Lung (tissue), 11 donors: ENCODE measurements at regions not wholly inside any gene's neighbourhood (a gene's known extent, or its start where the extent isn't known, plus 50 kb on each side); places are given as distances from the start of the nearest gene placed in this dataset.

Experiments
- ATAC-seq: fragments of 200-7000 bp; cut with Tn5 transposase; one replicate; pipeline ENCODE4 v1.9.1; 2020; ENCODE audit warnings: moderate number of reproducible peaks; ENCODE audit not compliant: insufficient read depth, low FRiP score
- DNase-seq, 3 donors: peaks; one replicate each; pipeline ENCODE4 v3.0.0-alpha.2; 2013 to 2017
- H3K27ac ChIP-seq, 2 donors: one replicate each; pipeline ENCODE4 v1.5.1; 2013; ENCODE audit warnings: mild to moderate bottlenecking in 2 of 2, moderate library complexity in 2 of 2, control low read depth in 1 of 2, inconsistent platforms in 1 of 2, low read depth in 1 of 2, low read length in 1 of 2
- H3K27me3 ChIP-seq, 3 donors: one replicate each; pipeline ENCODE4 v1.5.1; 2013; ENCODE audit warnings: low read length in 2 of 3; ENCODE audit not compliant: control insufficient read depth in 3 of 3, insufficient read depth in 3 of 3
- H3K36me3 ChIP-seq, 4 donors: one replicate each; pipeline ENCODE4 v1.5.1; 2013; ENCODE audit warnings: low read length in 4 of 4, mild to moderate bottlenecking in 1 of 4, moderate library complexity in 1 of 4; ENCODE audit not compliant: control insufficient read depth in 4 of 4, insufficient read depth in 4 of 4
- H3K4me1 ChIP-seq, 5 donors: one replicate each; pipeline ENCODE4 v1.5.1; 2013; ENCODE audit warnings: low read length in 5 of 5, mild to moderate bottlenecking in 2 of 5, moderate library complexity in 1 of 5; ENCODE audit not compliant: control insufficient read depth in 5 of 5, insufficient read depth in 5 of 5
- H3K4me3 ChIP-seq: one replicate; pipeline ENCODE4 v1.5.1; 2013; ENCODE audit warnings: mild to moderate bottlenecking, control low read depth, moderate library complexity
- H3K9ac ChIP-seq, 2 donors: one replicate each; pipeline ENCODE4 v1.5.1; 2013; ENCODE audit warnings: low read length in 2 of 2, control low read depth in 1 of 2; ENCODE audit not compliant: insufficient read depth in 1 of 2
- H3K9me3 ChIP-seq, 4 donors: one replicate each; pipeline ENCODE4 v1.5.1; 2013; ENCODE audit warnings: low read length in 3 of 4, mild to moderate bottlenecking in 1 of 4, moderate library complexity in 1 of 4; ENCODE audit not compliant: control insufficient read depth in 4 of 4, insufficient read depth in 3 of 4
- WGBS, 2 donors: extraction: QIAGEN DNeasy Blood & Tissue Kit; methylation state at CpG; one replicate each; pipeline ENCODE4 v1.1.7; 2013; 5-methylcytosine and 5-hydroxymethylcytosine counted together
- TF ChIP-seq, protein P1 (sequence below): IDR thresholded peaks from 2 replicates; pipeline ENCODE4 v1.5.1; 2012; ENCODE audit warnings: mild to moderate bottlenecking; ENCODE audit errors: control extremely low read depth, extremely low read depth
- donor health status: control.
- donor health status: control.
- donor health status: Bipolar disorder and iron deficiency.
- donor health status: healthy.
- donor health status: DM: yes; HTN: yes; CAD: no.

DNA sequence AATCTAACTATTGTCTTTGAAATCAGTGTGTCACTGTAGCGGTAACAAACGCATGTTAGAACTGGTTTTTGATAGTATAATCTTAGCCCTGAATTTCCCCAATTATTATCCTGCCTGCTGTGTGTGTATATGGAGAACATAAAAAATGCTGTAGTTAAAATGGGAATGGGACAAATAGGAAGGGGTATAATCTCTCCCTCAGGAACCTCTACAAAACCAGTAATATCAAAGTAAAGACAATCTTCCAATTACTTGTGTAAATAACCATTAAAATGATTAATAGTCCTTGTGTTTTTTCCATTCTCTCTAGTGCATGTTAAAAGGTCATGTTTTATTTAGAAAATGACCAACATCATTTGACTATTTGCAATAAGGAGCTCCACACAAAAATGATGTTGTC lies 200.1 kb upstream of the TMTC1 start:
- Histone ChIP-seq H3K9ac (no peak overlapping the region), H3K36me3 (no peaks in the 10 kb centered on the region), H3K27me3 (no peaks in the 10 kb centered on the region), H3K27ac (no peak overlapping the region), H3K9me3 (peaks cover 0 to 3% (median 0%) of the 10 kb centered on the region in 4 donors), H3K4me1 (peaks cover 0 to 4% (median 0%) of the 10 kb centered on the region in 5 donors), H3K4me3 (no peak overlapping the region)
- no peak for ATAC-seq
- WGBS, 2 donors: 93 to 95% methylated on average over 2 of the region's 2 CpGs
- TF ChIP-seq, protein P1, sequence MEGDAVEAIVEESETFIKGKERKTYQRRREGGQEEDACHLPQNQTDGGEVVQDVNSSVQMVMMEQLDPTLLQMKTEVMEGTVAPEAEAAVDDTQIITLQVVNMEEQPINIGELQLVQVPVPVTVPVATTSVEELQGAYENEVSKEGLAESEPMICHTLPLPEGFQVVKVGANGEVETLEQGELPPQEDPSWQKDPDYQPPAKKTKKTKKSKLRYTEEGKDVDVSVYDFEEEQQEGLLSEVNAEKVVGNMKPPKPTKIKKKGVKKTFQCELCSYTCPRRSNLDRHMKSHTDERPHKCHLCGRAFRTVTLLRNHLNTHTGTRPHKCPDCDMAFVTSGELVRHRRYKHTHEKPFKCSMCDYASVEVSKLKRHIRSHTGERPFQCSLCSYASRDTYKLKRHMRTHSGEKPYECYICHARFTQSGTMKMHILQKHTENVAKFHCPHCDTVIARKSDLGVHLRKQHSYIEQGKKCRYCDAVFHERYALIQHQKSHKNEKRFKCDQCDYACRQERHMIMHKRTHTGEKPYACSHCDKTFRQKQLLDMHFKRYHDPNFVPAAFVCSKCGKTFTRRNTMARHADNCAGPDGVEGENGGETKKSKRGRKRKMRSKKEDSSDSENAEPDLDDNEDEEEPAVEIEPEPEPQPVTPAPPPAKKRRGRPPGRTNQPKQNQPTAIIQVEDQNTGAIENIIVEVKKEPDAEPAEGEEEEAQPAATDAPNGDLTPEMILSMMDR: no peak
- no peak for DNase-seq

DNA sequence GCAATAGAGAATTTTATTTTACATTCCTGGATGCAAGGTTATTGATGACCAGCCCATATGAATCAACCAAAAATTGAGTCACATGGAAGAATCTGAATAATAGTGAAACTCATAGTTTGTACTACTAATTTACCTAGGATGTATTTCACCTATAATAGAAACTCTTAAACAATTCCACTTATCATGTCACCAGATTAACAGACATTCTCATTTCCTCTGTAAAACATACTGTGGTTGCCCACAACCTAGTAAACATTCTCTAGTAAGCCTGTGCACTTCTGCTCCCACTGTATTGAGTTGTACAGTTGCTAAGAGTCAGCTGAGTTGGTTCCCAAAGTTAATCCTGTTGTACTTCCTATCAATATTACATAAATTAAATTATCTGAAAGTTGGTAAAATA lies 196.6 kb upstream of the TMTC1 start:
- no peak for DNase-seq
- ATAC-seq: no peak
- TF ChIP-seq, protein P1: no peak
- H3K36me3 ChIP-seq: no peaks in the 10 kb centered on the region
- no peaks in the 10 kb centered on the region for H3K27me3 ChIP-seq
- H3K4me3 ChIP-seq: no peak overlapping the region
- no peak overlapping the region for H3K27ac ChIP-seq
- peaks cover 0 to 3% (median 0%) of the 10 kb centered on the region in 4 donors for H3K9me3 ChIP-seq
- H3K9ac ChIP-seq: no peak overlapping the region
- peaks cover 0 to 4% (median 0%) of the 10 kb centered on the region in 5 donors for H3K4me1 ChIP-seq

DNA sequence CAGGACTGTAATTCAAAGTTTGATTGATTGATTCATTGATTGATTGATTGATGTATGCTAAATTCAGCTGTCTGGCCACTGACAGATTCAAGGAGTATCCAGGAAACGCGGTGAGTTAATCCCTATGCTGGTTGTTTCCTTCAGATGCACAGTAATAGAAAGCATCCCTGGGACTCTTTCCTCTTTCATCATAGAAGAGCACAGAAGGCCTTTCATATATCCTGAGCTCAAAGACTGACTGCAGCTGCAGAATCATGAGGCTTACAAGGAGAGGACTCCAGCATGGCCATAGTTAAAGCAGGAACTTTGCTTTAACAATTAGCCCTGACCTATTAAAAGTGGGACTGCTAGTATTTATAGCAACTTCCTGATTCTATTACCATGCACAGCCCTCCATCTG lies 187.7 kb upstream of the TMTC1 start:
- no peak for ATAC-seq
- H3K4me1 ChIP-seq: peaks cover 0 to 4% (median 0%) of the 10 kb centered on the region in 5 donors
- no peak for DNase-seq
- no peaks in the 10 kb centered on the region for H3K27me3 ChIP-seq
- no peak overlapping the region for H3K4me3 ChIP-seq
- no peaks in the 10 kb centered on the region for H3K36me3 ChIP-seq
- H3K9me3 ChIP-seq: no peaks in the 10 kb centered on the region
- WGBS, 2 donors: 66 to 89% methylated on average over 2 of the region's 2 CpGs
- TF ChIP-seq, protein P1: no peak
- no peak overlapping the region for H3K9ac ChIP-seq
- no peak overlapping the region for H3K27ac ChIP-seq

DNA sequence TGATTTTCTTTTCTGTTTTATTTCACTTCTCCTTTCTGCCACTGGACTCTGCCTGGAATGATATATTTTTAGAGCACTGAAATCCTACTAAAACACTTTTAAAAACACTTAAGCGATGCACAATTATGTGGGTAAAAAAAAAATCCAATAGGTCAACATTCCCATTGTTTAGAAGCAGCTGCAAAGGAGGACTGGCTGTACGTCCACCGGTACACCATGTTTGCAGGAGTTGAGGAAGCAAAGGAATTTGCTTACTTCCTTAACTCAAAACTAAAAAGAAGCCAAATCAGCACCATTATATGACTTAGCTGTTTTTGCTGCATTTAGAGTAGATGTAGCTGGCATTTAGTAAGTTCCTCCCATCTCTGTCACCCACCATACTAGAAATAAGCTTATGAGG lies 186.8 kb upstream of the TMTC1 start:
- H3K9me3 ChIP-seq: no peaks in the 10 kb centered on the region
- H3K4me3 ChIP-seq: no peak overlapping the region
- no peak for DNase-seq
- H3K4me1 ChIP-seq: peaks cover 0 to 4% (median 0%) of the 10 kb centered on the region in 5 donors
- no peak overlapping the region for H3K27ac ChIP-seq
- no peak overlapping the region for H3K9ac ChIP-seq
- H3K27me3 ChIP-seq: no peaks in the 10 kb centered on the region
- ATAC-seq: no peak
- 28 to 29% methylated on average over 3 of the region's 3 CpGs for WGBS, 2 donors
- H3K36me3 ChIP-seq: no peaks in the 10 kb centered on the region
- TF ChIP-seq, protein P1: no peak
